ENCODE measurements at regions not wholly inside any gene's neighbourhood (a gene's known extent, or its start where the extent isn't known, plus 50 kb on each side); places are given as distances from the start of the nearest gene placed in this dataset.

DNA sequence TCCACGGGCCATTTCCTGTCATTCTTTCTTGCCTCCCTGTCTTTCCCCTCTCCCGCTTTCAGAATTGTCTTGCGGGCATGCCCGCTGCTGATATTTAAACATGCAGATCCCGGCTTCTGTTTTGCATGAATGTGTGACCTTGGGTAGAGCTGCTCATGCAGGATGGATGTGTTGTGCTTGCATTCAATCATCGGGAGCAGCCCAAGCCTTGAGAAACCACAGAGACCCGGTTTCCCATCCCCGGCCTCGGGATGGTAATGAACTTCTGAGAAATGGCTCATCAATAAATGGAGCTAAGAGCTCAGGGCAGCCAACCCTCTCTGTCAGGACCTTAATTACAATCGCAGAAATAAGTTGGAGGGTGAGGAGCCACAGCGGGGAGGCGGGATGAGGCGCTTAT is 303.7 kb upstream of the TNRC6C start:
- no peak for DNase-seq (ENCODE audit: extremely low read depth in 1 of 2, low read depth in 1 of 2)

DNA sequence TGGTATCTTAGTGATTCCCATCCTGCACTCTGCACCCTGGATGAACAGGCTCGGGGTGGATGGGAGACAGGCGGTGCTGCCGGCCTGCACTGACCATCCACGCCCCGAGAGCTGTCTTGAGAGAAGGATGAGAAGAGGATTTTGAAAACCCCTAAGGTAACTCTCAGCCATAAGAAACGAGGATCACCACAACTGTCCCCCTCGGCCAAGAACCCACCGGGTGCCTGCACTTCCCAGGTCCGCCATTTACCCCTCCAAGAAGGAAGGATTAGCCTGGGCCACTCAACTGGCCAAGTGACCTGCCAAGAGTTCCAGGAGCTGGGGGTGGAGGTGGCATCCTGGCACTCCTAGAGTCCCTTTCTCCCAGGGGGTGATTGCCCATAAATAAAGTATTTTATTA is 302.4 kb upstream of the TNRC6C start:
- no peak for DNase-seq (ENCODE audit: extremely low read depth in 1 of 2, low read depth in 1 of 2)

DNA sequence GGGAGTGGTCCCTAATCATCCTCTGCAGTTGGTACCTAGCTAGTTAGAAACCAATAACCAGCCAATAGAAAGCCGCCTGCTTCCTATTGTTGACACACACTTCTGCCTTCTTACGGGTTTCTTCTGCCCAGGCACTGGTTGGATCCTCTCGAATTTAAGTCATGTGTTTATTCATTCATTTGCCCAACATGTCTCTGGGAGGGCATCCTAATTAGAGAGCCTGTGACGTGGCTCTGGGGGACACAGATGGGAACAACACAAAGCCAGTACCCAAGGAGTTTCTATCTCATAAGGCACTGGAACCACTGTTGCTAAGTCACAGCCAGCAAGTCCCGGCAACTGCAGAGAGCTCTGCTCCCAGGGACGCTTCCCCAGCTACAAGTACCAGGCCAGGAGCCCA is 300.7 kb upstream of the TNRC6C start:
- DNase-seq (ENCODE audit: extremely low read depth in 1 of 2, low read depth in 1 of 2), result no peak

DNA sequence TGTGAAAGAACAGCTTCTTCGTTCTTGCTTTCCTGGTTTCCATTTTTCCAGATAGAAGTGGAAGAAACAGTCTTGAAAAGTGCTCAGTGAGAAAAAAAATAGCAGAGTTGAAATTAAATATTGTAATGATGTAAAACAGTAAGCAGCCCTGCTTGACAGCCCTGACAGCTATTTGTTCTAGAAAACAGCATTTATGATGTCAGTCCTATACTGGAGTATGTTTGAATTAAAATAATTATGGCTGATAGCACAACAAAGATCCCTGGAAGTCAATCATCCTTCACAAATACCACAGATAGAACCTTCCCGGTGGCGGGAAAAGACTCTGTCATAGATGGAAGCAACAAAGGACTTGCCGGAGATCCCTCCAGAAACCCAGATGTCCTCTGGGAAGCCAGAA is 298.0 kb upstream of the TNRC6C start:
- DNase-seq (ENCODE audit: extremely low read depth in 1 of 2, low read depth in 1 of 2), result no peak

DNA sequence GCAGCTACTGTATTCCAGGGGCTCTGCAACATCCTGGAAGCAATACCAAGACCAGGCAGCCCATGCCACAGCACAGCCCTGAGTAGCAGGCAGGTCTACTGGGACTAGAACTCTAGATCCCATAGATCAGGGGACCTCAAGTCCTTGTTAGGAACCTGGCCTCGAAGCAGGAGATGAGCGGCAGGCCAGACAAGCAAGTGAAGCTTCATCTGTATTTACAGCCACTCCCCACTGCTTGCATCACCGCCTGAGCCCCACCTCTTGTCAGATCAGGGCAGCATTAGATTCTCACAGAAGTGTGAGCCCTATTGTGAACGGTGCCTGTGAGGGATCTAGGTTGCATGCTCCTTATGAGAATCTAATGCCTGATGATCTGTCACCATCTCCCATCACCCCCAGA is 295.7 kb upstream of the TNRC6C start:
- DNase-seq (ENCODE audit: extremely low read depth in 1 of 2, low read depth in 1 of 2), result no peak

DNA sequence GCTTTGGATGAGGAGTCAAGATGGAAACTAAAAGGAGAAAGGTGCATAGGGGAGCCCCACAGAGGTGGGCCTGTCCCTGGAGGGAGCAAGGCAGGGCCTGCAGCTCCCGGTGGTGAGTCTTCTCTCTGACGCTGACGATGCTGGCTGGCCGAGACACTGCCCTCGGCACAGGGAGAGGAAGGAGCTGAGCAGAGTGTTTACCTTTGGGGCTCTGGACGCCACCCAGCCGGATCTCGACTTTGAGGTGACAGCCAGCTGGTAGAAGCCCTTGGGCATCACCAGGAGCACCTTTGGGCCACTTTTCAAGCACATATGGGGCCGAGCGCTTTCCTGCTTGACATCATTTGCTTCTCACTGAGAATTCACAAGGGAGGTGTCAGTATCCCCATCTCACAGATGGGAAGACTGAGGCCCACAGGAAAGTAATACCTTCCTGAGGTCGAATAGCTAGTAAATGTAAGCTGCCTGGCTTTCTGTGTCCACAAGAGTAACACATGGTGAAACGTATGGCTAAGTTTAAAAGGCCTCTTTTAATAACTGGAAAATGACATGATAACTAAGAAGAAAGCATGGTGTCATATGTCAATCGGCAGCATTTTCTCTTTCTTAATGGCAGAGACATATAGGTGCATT is 294.3 kb upstream of the TNRC6C start:
- no peak for DNase-seq (ENCODE audit: extremely low read depth in 1 of 2, low read depth in 1 of 2)

DNA sequence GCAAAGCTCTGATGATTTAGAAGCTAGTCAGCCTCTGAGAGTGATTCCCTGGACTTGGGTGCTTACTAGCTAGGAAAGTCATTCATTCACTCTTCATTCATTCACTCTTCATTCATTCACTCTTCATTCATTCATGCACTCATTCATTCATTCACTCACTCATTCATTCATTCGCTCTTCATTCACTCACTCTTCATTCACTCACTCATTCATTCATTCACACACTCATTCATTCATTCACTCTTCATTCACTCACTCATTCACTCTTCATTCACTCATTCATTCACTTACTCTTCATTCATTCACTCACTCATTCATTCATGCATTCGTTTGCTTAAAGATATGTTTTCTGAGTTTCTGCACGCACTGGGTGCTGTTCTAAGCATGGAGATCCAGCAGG is 292.7 kb upstream of the TNRC6C start:
- DNase-seq (ENCODE audit: extremely low read depth in 1 of 2, low read depth in 1 of 2), result no peak

DNA sequence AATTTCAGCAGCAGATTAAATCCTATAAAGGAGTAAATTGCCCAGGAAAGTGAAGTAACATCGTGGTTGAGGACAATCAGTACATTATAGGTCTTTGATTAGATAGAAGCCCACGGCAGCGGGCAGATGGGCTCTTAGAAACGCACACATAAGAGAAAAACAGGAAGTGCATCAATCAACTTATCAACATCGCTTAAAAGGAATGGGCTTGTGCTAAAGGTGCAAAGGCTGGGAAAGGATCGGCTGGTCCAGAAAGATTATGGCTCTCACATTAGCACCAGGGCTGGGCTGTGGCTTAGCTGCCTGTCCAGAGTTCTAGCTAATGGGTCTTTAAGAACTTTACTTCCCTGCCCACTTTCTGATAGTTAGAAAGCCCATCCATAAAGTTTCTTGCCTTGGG is 292.0 kb upstream of the TNRC6C start:
- no peak for DNase-seq (ENCODE audit: extremely low read depth in 1 of 2, low read depth in 1 of 2)

DNA sequence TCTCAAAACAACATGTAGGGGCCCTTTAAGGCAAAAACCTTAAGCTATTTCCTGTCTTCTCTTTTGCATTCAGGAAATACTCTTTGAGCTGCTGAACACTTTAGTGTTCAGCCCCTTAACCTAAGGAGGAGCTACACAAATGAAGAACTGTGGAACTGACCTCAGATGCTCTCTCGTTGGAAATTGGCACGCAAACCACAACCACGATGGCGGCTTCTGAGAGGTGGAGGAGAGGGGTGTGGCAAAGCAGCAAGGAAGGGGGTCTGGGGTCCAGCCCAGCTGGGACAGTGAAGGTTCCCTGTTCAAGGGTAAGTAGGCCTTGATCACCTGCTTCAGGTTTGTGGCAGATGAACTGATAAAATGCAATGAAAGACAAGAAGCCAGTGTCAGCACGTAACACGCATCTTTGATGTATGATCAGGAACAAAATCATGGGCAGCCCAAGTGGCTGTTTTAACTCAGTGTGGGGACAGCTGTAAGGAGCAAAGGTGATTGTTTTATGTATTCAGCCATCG is 291.6 kb upstream of the TNRC6C start:
- peak; percentile 27 to 57 for DNase-seq (ENCODE audit: extremely low read depth in 1 of 2, low read depth in 1 of 2)

DNA sequence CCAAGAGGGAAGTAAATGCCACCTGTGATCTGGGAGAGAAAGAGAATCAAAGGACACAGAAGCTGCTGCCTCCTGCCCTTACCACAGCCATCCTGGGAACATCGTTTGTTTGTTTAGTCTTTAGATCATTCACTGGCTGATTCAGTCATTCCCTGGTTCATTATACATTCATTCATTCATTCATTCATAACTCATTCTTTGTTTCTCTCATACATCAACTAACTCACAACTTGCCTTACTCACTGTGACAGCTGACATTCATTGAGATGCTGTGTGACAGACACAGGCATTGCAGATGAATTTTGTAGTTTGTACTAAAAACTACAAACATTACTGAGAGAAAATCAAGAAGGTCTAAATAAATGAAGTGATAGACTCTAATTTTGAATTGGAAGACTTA is 291.0 kb upstream of the TNRC6C start:
- no peak for DNase-seq (ENCODE audit: extremely low read depth in 1 of 2, low read depth in 1 of 2)

DNA sequence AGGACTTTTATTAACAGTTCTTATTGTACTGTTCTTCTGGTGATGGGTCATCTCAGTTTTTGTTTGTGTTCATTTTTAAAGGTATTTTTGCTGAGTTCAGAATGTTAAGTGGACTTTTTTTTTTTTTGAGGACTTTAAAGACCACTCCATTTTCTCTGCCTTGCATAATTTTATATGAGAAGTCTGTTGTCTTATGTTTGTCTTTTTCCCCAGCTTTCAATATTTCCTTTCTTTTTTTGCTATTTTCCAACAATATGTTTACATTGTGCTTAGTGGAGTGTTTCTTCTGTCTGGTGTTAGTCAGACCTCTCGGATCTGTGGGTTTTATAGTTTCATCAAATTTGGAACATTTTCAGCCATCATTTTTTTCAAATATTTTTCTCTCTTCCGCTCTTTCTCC is 290.0 kb upstream of the TNRC6C start:
- no peak for DNase-seq (ENCODE audit: extremely low read depth in 1 of 2, low read depth in 1 of 2)

DNA sequence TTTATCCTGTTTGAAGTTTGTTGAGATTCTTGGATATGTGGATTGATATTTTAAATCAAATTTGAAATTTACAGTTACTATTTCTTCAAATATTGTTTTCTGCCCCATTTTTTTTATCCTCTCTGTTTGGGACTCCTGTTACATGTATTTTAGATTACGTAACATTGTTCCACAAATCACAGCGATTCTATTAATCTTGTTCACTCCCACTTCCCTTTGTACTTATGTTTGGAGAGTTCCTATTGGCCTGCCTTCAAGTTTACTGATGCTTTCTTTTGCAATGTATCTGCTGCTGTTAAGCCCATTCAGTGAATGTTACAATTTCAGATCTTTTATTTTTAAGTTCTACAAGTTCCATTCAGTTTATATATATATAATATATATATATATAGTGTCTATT is 288.3 kb upstream of the TNRC6C start:
- no peak for DNase-seq (ENCODE audit: extremely low read depth in 1 of 2, low read depth in 1 of 2)

DNA sequence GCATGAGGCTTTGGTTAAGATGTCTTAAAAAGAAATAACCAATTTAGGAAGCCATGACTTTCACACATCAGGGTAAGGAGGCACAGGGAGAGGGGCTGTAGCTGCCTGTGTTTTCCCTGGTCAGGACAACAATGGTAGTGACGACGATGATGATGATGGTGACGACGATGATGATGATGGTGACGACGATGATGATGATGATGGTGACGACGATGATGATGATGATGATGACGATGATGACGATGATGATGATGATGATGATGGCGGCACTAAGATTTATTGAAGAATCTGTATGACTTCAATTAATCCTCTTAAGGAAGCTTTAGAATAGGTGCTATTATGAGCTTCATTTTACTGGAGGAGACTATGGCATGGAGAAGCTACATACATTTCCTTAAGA is 284.1 kb upstream of the TNRC6C start:
- DNase-seq (ENCODE audit: extremely low read depth in 1 of 2, low read depth in 1 of 2), result no peak

DNA sequence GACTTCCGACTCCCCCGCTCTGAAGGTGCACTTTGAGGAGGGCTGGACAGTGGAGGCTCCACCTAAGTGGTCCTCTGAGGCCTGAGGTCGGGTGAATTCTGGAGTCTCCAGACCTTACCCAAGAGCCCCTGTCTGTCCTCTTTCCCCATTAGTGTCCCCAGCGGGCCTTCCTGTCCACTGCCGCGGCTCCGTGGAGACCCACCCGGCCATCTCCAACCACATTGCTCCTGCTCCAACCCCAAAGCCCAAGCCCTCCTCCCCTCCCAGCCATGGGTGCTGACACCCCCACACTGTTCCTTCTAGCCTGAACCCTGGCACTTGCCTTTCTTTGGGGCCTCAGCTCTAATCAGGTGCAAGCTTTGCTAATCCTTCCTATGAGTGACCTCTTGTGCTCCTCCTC is 283.1 kb upstream of the TNRC6C start:
- DNase-seq (ENCODE audit: extremely low read depth in 1 of 2, low read depth in 1 of 2), result no peak

DNA sequence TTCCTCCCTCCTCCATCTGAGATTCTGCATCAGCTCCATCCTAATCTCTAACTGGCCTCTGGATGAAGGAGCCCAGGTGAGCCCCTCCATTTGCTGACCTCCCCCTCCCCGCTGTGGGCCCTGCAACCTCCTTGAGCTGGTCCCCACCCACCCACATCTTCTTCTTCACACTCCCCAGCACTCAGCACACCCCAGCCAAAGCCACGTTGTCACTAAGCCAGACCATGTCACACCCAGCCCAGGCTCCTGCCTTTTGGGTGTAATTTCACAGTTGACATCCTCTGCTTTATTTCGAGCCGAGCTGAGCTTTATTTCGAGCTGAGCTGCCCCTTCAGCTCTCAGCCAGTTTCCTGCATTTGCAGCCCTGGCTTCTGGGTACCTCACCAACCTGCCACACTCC is 282.7 kb upstream of the TNRC6C start:
- DNase-seq (ENCODE audit: extremely low read depth in 1 of 2, low read depth in 1 of 2), result no peak

DNA sequence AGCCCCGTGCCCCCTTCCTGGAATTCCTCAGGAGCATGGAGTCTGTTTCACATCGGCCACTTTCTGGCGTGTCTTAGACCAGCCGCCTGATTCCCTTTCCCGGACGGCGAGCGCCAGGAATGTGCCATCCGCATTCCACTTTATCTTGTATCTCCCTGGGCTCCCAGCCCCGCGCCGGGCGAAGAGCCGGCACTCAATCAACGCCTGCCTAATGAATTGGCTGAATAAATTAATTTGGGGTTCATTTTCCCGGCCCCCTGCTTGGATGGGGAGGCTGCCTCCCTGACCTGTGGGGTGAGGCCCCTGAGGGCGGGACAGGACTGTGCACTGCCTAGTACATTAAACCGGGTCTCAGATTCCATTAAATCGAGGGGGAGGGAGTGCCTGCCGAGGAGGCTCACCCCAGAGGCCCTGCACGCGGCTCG is 282.3 kb upstream of the TNRC6C start:
- no peak for DNase-seq (ENCODE audit: extremely low read depth in 1 of 2, low read depth in 1 of 2)

DNA sequence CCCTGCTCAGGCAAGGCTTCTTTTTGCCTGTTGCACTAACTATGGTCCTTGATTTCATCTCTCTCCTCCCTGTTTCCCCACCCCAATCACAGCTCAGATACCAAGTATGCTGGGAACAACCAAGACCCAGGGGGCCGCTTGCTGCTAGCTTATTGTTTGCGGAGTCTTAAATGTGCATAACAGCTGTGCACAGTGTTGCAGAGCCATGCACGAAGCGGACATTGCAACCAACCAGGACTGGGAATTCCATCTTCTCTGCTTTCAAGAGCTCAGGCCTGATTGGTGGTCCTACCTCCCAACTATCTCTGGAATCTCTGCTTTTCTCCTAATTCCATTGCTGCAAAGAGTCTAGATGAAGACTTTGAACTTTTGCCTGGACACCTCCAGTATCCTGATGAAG is 281.3 kb upstream of the TNRC6C start:
- no peak for DNase-seq (ENCODE audit: extremely low read depth in 1 of 2, low read depth in 1 of 2)

DNA sequence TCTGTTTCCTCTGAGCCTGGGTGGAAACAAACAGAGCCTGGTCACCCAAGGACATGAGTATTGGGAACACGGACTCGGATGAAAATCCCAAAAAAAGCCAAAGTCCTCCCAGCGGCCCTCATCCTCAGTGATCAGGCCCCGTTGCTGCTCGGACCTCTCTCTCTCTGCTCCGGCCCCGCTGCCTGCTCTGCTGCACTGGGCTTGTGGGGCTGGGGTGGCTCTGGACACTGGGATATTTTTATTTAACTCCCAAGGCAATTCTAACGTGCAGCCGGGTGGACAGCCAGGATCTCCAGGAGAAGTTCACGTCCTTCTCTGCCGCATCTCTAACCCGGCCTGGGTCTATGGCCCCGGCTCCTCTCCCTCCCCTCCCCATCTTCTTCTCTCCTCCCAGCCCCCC is 280.9 kb upstream of the TNRC6C start:
- DNase-seq (ENCODE audit: extremely low read depth in 1 of 2, low read depth in 1 of 2), result no peak

DNA sequence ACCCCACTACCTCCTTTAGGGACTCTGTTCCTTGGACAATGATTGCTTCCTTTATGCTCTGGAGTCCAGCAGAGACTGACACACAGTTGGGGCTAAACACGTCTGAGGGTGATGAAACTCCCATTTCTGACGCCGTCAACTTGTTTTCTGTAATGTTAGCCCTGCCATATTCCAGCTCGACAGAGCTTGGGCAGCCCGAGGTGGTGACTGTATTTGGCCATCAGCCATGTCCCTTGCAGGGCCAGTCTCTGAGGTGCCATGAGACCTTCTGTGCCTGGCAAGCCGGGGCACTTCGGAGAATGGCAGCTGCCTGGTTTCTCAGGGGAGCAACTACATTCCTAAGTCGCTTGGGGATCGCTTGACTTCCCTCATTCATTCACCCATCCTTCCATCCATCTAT is 278.9 kb upstream of the TNRC6C start:
- DNase-seq (ENCODE audit: extremely low read depth in 1 of 2, low read depth in 1 of 2), result no peak

DNA sequence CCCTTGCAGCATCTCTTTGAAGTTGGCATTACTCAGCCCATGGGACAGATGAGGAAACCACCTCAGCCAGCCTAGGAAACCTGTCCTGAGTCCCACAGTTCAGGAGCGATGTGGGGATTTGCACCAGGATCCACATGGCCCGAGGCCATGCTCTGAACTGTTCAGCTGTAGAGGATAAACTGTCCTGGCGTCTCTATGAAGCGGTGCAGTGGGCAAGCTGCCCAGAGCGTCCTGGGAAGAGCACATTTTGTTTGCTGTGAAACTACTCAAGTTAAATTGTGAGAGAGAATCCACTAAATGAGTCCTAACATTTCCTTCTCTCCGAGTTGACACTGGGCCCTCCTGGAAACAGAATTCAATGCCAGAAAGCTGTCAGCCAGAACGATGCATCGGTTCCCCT is 276.6 kb upstream of the TNRC6C start:
- DNase-seq (ENCODE audit: extremely low read depth in 1 of 2, low read depth in 1 of 2), result no peak

DNA sequence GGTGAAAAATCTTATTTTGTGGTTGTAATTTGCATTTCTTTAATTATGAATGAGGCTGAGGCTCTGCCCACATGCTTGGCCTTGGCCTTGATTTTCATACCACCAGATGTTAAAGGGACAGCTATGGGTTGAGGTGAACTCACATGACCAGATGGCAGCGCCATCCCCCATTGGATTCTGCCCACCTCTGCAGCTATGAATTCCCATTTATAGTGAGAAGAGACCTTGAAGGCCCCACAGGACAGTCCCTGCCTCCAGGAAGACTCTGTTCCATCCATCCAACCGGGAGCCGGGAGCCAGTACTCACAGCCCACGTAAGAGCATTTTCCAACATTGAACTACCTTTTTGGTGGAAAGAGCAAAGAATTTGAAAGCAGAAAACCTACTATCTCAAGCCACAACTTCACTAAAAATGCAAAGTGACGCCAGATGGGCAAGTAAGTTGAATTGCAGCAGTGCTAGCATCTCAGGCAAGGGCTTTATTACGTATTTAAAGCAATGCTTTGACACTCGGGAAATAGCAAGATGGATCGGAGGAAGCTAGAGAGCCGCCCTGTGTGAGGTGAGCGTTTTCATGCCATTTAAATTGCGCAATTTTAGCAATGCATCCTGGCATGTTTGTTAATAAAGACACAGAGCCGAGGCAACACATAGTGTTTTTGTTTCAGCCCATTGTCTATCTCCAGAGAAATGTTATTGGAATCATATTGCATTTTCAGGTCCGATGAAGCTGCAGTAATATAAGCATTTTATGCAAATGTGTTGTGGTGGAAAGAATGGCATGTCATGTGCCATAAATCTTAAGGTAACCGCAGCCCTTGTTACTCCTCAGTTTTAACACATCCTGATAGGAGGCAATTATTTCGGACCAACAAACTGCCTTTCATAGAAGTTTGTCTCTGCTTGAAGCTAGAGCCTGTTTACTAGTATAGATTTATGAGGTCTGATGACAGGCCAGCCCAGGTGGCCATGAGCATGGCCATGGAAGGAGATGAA is 273.4 kb upstream of the TNRC6C start:
- no peak for DNase-seq (ENCODE audit: extremely low read depth in 1 of 2, low read depth in 1 of 2)

DNA sequence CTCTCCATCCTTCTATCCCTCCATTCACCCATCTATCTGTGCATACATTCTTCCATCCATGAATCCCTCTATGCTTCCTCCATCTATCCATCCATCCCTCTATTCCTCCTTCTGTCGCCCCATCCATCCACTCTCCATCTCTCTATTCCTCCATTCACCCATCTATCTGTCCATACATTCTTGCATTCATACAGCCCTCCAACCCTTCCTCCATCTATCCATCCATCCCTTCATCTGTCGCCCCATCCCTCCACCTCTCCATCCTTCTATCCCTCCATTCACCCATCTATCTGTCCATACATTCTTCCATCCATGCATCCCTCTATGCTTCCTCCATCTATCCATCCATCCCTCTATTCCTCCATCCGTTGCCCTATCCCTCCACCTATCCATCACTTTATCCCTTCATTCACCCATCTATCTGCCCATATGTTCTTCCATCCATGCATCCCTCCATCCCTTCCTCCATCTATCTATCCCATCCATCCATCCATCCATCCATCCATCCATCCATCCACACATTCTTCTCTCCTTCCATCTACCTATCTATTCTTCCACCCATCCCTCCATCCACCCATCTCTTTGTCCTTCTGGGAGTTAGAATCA is 272.5 kb upstream of the TNRC6C start:
- no peak for DNase-seq (ENCODE audit: extremely low read depth in 1 of 2, low read depth in 1 of 2)
